Kidney glomerular epithelial cell (primary cell): ENCODE measurements at regions not wholly inside any gene's neighbourhood (a gene's known extent, or its start where the extent isn't known, plus 50 kb on each side); places are given as distances from the start of the nearest gene placed in this dataset.
A peak's percentile ranks its signal among the peaks of the same experiment; 100 is the strongest.

Experiments
- DNase-seq: peaks from one replicate; lab custom pipeline; 2025; lab: John Stamatoyannopoulos, UW

DNA sequence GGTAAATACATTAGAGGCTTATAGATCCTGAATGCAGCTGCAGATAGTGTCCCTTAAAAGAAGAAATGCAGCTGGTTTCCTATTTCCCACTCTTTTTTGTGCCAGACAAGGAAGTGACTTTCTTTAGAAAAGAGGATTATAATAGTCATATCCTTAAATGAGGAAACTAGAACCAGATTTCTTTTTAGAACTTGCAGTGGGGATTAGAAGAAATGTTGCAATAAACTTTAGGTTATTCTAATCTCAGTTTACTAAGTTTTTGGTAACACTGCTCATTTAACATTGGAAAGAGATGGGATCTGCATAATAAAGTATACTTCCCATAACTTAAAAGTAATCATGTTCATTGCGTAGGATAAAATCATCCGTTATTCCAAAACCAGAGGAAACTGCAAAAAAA is 101.9 kb downstream of the SLIT2 start:
- no peak for DNase-seq

DNA sequence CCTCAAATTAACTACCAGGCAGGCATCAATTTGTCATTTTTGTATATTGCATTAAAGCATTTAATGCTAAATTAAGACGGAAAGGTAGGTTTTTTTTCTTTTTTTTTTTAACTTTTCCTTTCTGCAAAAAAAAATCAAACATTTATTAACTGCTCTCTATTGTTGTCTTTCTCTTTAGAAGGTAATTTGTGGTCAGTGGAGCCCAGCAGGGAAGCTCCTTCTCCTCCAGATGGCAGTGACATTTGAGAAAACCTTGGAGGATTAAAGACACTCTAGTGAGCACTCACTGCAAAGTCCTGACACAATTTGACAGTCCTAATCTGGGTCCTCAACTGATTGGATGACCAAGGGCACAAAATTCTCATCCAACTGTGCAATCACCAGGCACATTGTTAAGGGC is 102.4 kb downstream of the SLIT2 start:
- DNase-seq = no peak

DNA sequence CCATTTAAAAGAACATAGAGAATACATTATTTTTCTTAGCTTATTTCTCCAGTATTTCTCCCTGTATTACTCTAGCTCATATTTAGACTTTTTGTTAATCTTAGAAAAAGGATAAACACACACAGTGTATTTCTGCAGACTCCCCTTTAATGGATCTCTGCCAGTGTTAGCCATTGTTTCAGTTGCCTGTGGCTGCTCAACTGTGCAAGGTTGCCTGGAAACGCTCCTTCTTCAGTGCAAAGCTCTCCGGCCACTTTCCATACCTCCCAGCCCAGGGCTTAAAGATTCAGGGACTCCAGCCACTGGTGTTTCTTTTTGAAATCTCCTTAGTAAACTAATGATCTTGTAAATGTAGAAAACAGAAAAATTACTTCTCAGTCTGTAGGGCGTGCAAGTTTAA is 104.9 kb downstream of the SLIT2 start:
- DNase-seq = peak; percentile 78

DNA sequence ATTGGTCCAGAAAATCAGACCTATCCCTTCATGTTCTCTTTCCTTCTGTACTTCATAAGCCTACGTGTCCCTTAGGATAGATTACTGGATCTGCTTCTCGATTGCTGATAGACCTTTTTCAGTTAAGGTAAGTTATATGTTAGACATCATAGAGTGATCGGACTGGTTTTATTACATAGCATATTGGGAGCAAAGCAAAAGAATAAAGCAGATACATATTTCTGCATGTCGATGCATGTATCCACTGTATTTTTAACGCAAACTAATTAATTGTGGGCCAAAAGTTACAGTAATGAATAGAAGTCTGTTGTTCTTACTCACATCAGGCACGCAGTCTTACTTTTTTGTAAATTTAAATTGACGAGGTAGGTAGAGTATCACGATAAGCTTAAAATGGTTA is 106.4 kb downstream of the SLIT2 start:
- no peak for DNase-seq

- DNase-seq = no peak
Observed at GRCh38 chr4:20359692-20360091, 108.0 kb downstream of the SLIT2 start.

DNA sequence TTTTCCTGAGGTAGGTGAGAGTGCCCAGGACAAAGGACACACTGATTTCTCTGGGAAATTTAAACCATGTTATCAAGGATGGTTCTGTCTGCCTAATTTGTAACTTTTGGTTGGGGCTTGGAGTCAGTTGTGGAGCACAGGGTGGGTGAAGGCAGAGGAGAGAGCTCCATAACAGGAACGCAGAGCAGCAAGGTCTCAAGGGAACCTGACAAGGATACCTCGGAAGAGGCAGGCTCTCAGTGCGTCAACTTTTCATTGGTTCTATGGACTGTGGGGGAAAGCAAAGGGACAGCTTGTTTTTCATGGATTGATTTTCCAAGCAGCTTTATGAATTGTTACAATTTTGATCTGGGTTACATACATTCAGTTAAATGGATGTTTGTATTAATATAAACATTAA is 110.4 kb downstream of the SLIT2 start:
- no peak for DNase-seq

GRCh38 chr4:20364969-20365368 is 113.3 kb downstream of the SLIT2 start:
- no peak for DNase-seq

DNA sequence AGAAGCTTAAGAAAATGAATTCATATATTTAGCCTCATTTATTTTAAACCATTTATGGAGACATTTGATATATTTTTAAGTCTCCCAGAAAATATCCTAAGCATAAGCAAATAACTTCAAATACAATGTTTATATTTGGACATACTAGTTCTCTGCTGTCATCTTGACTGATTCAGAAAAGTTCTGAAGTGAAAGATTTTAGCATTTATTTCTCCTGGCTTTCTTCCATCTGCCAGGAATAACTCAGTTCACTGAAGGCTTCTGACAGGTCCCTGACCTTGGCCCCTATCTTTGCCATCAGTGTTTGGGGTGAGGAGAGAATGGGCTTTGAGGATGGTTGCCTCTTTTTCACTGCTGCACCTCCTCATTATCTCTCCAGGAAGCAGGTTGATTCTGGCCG is 115.7 kb downstream of the SLIT2 start:
- DNase-seq = no peak

DNA sequence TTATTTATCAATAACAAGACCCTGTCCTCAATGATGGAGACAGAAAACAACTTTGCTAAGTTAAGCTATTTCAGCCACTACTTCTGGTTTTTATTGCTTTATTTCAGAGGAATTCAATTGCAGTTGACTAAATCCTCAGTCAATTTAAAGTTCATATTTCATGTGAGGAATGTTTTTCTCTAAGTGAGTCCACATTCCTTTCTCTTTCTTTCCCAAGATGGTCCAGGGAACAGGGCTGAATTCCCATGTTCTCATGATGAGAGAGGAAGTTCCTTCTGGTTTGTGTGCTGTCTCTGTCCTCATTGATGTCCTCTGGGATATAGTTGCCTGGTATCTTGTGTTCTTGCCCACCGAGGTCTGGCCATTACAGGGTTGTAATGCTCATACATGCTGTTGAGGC is 117.2 kb downstream of the SLIT2 start:
- no peak for DNase-seq

DNA sequence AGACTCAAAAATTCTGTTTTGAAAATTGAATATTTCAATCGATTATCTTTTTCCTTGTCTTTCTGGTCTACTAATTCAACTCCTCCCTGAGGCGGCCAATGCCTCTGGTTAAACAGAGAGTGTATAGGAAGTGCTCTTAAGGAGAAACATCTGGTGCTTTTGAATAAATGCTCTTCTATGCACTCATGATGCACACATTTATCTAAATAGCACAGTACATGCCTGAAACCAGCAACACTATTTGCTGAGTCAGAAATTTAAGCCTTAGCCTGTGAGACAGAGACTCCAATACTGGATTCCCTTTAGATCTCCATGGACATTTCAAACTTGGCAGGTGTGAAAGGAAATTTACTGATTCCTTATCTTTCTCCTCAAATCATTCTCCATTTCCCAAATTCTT is 118.6 kb downstream of the SLIT2 start:
- DNase-seq = no peak

GRCh38 chr4:20376070-20376469 is 124.4 kb downstream of the SLIT2 start:
- no peak for DNase-seq

GRCh38 chr4:20378181-20378580 is 126.5 kb downstream of the SLIT2 start:
- no peak for DNase-seq

- no peak for DNase-seq
Observed at GRCh38 chr4:20381005-20381404, 129.3 kb downstream of the SLIT2 start.

DNA sequence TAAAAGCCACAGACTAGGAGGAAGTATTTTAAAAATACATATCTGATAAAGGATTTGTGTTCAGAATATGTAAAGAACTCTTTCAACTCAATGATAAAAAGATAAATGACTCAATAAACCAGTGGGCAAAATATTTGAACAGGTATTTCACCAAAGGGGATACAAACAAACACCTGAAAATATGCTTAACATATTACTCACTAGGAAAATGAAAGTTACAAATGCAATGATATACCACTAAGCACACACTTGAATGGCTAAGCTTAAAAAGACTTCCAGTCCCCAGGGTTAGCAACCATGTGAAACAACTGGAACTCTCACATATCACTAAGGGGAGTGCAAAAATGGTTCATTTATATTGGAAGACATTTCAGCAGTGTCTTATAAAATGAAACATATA is 131.6 kb downstream of the SLIT2 start:
- DNase-seq = no peak

- DNase-seq = no peak
Observed at GRCh38 chr4:20383969-20384368, 132.3 kb downstream of the SLIT2 start.

- DNase-seq = no peak
Observed at GRCh38 chr4:20384456-20384855, 132.8 kb downstream of the SLIT2 start.

DNA sequence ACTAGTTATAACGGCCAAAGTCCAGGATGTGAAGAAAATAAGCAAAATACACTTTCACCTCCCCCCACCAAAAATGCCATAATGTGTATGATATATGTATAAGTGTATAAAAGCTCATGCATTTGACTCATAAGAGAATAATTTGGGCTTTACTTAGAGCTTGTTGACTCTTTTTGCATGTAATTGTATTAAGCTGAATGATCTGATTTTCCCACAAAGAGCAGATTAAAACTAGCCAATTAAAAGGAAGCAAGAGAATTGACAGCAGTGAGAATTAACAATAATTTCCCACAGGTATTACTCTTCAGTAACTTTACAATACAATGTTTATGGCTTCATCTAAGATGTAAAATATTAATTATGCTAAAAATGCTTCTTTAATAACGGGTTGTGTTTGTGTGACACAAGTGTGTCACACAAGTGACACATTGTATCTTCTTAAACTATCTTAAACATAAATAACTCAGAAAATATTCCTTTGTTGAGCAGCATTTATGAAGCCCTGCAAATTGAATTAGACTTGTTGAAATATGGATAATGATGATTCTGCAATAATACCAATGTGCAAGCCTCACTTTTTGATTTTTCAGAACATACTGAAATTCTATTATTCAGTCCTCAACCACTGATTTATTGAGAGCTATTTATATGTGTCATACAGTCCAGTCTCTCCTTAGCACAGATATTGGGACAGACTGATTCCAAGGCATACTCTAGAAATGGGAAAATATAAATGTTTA is 134.5 kb downstream of the SLIT2 start:
- DNase-seq = no peak

DNA sequence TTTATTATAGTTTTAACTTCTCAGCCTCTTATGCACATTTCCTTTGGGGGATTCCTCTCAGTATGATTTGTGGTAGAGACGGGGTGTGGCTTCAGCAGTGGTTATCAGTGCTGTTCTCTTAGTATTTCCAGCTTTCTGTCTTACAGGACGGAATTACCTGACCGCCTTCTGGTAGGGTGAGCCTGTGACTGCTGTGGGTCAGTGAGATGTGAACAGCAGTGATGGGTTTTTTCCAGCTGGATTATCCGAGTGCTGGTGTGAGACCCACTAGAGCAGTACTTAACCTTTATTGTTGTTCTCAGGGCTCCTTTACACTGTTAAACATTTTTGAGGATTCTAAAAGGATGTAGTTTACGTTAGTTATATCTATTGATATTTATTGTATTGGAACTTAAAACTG is 135.2 kb downstream of the SLIT2 start:
- DNase-seq = no peak

DNA sequence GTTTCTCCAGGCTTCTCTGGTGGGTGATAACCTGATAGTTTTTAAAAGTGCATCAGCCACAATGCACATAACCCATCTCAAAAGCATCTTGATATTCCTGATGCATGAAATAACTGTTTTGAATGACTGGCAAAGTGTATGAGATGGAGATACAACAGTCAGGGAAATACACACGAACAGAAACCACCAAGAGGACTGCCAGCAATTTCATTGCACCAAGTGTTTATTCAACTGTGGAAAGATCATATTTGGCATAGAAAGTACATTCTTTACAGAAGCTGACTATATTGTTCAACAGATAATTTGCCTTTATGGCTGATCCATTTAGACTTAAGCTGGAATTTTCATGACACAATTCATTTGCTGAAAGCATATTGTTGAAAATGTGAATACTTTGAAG is 139.5 kb downstream of the SLIT2 start:
- peak; percentile 5 for DNase-seq

DNA sequence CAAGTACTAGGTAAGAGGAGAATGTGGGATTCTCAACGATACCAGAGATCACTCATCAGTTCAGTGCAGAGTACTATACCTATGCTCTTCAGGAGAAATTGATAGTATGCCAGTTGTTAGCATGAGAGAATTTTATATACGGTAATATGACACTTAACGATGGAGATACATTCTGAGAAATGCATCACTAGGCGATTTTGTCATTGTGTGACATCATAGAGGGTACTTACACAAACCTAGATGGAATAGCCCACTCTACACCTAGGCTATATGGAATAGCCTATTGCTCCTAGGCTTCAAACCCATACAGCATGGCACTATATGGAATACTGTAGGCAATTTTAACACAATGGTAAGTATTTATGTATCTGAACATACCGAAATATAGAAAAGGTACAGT is 140.2 kb downstream of the SLIT2 start:
- DNase-seq = no peak

DNA sequence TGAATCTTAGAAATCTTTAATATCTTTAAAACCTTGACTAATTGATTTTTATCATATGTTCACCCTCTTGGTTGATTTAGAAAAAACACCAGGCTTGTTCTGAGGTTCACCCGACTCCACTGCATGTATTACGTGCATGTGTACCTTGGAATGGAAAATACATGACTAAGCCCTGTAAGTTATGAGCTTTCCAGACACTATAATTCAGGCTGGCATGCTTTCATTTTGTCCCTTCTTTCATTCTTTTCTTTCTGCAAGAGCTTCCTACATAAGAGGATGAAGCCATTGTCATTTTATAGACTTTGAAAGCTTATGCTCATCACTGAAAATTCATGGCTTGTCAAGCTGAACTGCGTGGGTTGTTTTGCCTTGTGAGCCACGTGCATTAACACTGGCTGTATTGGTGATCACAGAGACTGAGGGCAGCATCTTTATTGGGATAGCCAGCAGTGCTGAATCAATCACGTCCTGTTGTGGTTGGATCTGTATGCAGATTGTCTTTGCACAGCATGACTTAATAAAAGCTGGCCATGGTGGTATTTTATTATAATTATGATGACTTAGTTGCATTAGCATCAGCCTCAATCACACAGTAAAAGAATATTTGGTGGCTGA is 141.9 kb downstream of the SLIT2 start:
- no peak for DNase-seq

GRCh38 chr4:20394512-20394911 is 142.8 kb downstream of the SLIT2 start:
- DNase-seq = no peak

- DNase-seq = peak; percentile 13
Observed at GRCh38 chr4:20395160-20395773, 143.6 kb downstream of the SLIT2 start.

- DNase-seq = no peak
Observed at GRCh38 chr4:20403290-20403689, 151.6 kb downstream of the SLIT2 start.
